Inflammatory macrophage treated with lipopolysaccharide for 4 hours (primary cell): ENCODE measurements at regions not wholly inside any gene's neighbourhood (a gene's known extent, or its start where the extent isn't known, plus 50 kb on each side); places are given as distances from the start of the nearest gene placed in this dataset.

ENCODE experiments used
- DNase-seq: peaks from one replicate; pipeline ENCODE4 v3.0.0-alpha.2; 2020

- no peak for DNase-seq
These were observed 127.9 kb downstream of the ZNF326 start for GRCh38 chr1:90122654-90123340.

GRCh38 chr1:90114521-90115141 lies 119.7 kb downstream of the ZNF326 start:
- peak; percentile 36 for DNase-seq

- no peak for DNase-seq
These were observed 113.1 kb downstream of the ZNF326 start for GRCh38 chr1:90107990-90108389.

DNA sequence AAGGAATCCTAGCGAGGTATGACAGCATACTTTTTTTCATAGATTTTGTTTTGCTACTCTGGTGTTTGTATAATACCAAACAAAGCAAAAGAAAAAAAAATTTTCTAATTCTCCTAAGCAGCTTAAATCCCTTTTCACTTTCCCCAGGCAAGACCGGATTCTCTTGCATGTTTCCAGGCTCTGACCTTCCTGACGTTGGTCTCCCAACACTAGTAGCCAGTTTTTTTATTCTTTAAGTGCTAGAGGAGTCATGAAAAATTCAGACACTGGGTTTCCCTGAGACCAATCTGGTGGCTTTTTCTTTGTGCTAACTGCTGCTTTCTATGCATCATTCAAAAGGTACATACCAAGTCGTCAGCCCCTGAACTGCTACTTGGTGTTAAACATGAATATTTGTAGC lies 111.4 kb downstream of the ZNF326 start:
- no peak for DNase-seq

GRCh38 chr1:90104941-90105538 lies 110.1 kb downstream of the ZNF326 start:
- no peak for DNase-seq

DNA sequence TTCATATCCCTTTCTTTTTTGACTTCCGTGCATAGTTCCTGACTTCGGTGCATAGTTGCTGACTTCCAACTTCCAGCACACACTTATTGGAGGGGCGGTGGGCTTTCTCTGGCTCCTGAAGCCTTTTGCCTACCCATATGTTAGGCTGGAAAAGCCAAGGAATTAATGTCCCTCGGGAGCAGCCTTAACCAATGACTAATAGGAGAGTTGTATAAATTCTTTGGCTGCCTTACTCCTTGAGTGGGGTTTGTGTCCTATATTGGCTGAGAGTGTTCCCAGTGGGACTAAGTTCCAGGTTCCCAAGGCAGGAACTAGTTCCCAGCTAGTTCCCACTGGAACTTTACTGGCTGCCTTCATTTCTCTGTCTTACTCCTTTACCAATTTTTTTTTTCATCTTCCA lies 105.7 kb downstream of the ZNF326 start:
- DNase-seq = no peak

DNA sequence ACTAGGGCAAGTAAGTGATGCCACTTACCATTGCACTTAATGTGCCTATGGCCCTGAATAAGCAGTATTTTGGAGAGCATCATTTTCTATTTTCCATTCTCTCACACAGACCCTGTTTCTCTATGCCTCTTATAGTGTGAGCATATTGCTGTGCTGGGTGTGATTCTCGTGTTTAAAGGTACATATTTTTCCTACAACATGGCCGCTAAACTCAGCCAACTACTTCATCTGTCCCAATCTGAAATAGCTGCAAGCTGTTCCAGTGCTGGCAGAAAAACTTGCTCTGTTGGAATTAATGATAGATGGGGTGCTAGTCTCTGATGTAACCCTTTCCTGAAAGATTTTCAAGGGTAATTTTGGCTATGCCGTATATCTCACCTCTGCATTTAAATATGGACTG lies 97.5 kb downstream of the ZNF326 start:
- DNase-seq = no peak
